Suprapubic skin (tissue), 4 donors: ENCODE measurements at regions not wholly inside any gene's neighbourhood (a gene's known extent, or its start where the extent isn't known, plus 50 kb on each side); places are given as distances from the start of the nearest gene placed in this dataset.

ENCODE experiments used
- CTCF ChIP-seq, 2 donors: fragments of 200-600 bp in 1 of 2; fragments of 450-650 bp in 1 of 2; sonication (generic) in 1 of 2; IDR thresholded peaks; one replicate each; pipeline ENCODE4 v1.5.1; 2016 to 2019; ENCODE audit warnings: antibody characterized with exemption in 2 of 2, mild to moderate bottlenecking in 1 of 2, moderate library complexity in 1 of 2
- EP300 ChIP-seq: sonication (generic); formaldehyde crosslinking; IDR thresholded peaks from one replicate; pipeline ENCODE4 v1.6.1; 2017; ENCODE audit warnings: antibody characterized with exemption
- POLR2A ChIP-seq, 2 donors: fragments of 450-650 bp; IDR thresholded peaks; one replicate each; pipeline ENCODE4 v1.6.1; 2017; ENCODE audit warnings: antibody characterized with exemption in 2 of 2, mild to moderate bottlenecking in 2 of 2, moderate library complexity in 2 of 2
- POLR2AphosphoS5 ChIP-seq, 3 donors: sonication (generic); formaldehyde crosslinking; IDR thresholded peaks; one replicate each; pipeline ENCODE4 v1.6.1; 2017; ENCODE audit warnings: antibody characterized with exemption in 3 of 3

GRCh38 chr7:55690-56248 is 136.6 kb upstream of the FAM20C start:
- TF ChIP-seq POLR2AphosphoS5 (IDR thresholded peaks at IDR 0.05), result no peak
- TF ChIP-seq CTCF (IDR thresholded peaks at IDR 0.05), result no peak
- no peak for TF ChIP-seq POLR2A (IDR thresholded peaks at IDR 0.05)
- no peak for TF ChIP-seq EP300
